ENCODE measurements at regions not wholly inside any gene's neighbourhood (a gene's known extent, or its start where the extent isn't known, plus 50 kb on each side); places are given as distances from the start of the nearest gene placed in this dataset.

GRCh38 chr2:215769246-215769645 is 244.1 kb downstream of the MREG start:
- no peaks in the 10 kb centered on the region for H4K20me1 ChIP-seq (ENCODE audit: low read length)
- no peaks in the 10 kb centered on the region for H3K9me3 ChIP-seq (ENCODE audit: low read length)
- H3K9me2 ChIP-seq (replicated peaks; ENCODE audit: low read length) = no peaks in the 10 kb centered on the region
- no peaks in the 10 kb centered on the region for H3K36me3 ChIP-seq (ENCODE audit: low read depth, low read length)
- no peak overlapping the region for H3K4me2 ChIP-seq (ENCODE audit: low read length)
- H3K27ac ChIP-seq (ENCODE audit: low read length) = no peak overlapping the region
- POLR2A ChIA-PET (ENCODE audit: unreplicated experiment) = no interaction called here
- no peaks in the 10 kb centered on the region for H3K27me3 ChIP-seq (ENCODE audit: low read length)
- H2AFZ ChIP-seq (ENCODE audit: low read length) = no peak overlapping the region
- CTCF ChIA-PET = no interaction called here
- no peak for DNase-seq
- TF ChIP-seq EZH2phosphoT487 (IDR thresholded peaks at IDR 0.05; ENCODE audit: borderline replicate concordance, low read length) = no peak
- no peak for TF ChIP-seq EZH2 (IDR thresholded peaks at IDR 0.05; ENCODE audit: low read length, unreplicated experiment)
- TF ChIP-seq CTCF (conservative IDR thresholded peaks at IDR 0.05; ENCODE audit: low read depth, low read length) = no peak
- peaks cover 35% of the 10 kb centered on the region for H3K4me1 ChIP-seq (ENCODE audit: insufficient read depth, low read length)
- BruUV-seq (replicated peaks) = no TSS peak
- no peak overlapping the region for H3K9ac ChIP-seq (ENCODE audit: low read length)
- ATAC-seq = no peak
- no peaks in the 10 kb centered on the region for H3F3A ChIP-seq (ENCODE audit: low read length, unreplicated experiment)
- intact Hi-C loops (cut with micrococcal nuclease) = no loop called here
- no peak overlapping the region for H3K4me3 ChIP-seq (ENCODE audit: low read length)
- no peaks in the 10 kb centered on the region for H3K79me2 ChIP-seq (ENCODE audit: low read length)

- no peaks in the 10 kb centered on the region for H3K79me2 ChIP-seq (ENCODE audit: low read length)
- ChIA-PET POLR2A (ENCODE audit: unreplicated experiment) (no interaction called here), CTCF (no interaction called here)
- H3K9me2 ChIP-seq (replicated peaks; ENCODE audit: low read length) = no peaks in the 10 kb centered on the region
- H3K4me2 ChIP-seq (ENCODE audit: low read length) = no peak overlapping the region
- H3K9me3 ChIP-seq (ENCODE audit: low read length) = no peaks in the 10 kb centered on the region
- no peak overlapping the region for H3K9ac ChIP-seq (ENCODE audit: low read length)
- peaks cover 26% of the 10 kb centered on the region for H3K4me1 ChIP-seq (ENCODE audit: insufficient read depth, low read length)
- no peaks in the 10 kb centered on the region for H3K36me3 ChIP-seq (ENCODE audit: low read depth, low read length)
- BruUV-seq (replicated peaks) = no TSS peak
- DNase-seq = no peak
- no peak overlapping the region for H3K27ac ChIP-seq (ENCODE audit: low read length)
- intact Hi-C loops (cut with micrococcal nuclease) = no loop called here
- H3F3A ChIP-seq (ENCODE audit: low read length, unreplicated experiment) = no peaks in the 10 kb centered on the region
- no peaks in the 10 kb centered on the region for H4K20me1 ChIP-seq (ENCODE audit: low read length)
- TF ChIP-seq EZH2phosphoT487 (IDR thresholded peaks at IDR 0.05; ENCODE audit: borderline replicate concordance, low read length) = no peak
- TF ChIP-seq CTCF (conservative IDR thresholded peaks at IDR 0.05; ENCODE audit: low read depth, low read length) = no peak
- TF ChIP-seq EZH2 (IDR thresholded peaks at IDR 0.05; ENCODE audit: low read length, unreplicated experiment) = no peak
- no peak for ATAC-seq
- H3K4me3 ChIP-seq (ENCODE audit: low read length) = no peak overlapping the region
- H2AFZ ChIP-seq (ENCODE audit: low read length) = no peak overlapping the region
- H3K27me3 ChIP-seq (ENCODE audit: low read length) = no peaks in the 10 kb centered on the region
Observed at GRCh38 chr2:215767625-215768024, 245.7 kb downstream of the MREG start.

GRCh38 chr2:215765729-215766360 is 247.5 kb downstream of the MREG start:
- CTCF ChIA-PET = no interaction called here
- H3F3A ChIP-seq (ENCODE audit: low read length, unreplicated experiment) = no peaks in the 10 kb centered on the region

More at GRCh38 chr2:215765729-215766360, 247.5 kb downstream of the MREG start:
- Histone ChIP-seq H3K36me3 (ENCODE audit: low read depth, low read length) (no peaks in the 10 kb centered on the region), H3K9me3 (ENCODE audit: low read length) (no peaks in the 10 kb centered on the region), H3K4me1 (ENCODE audit: insufficient read depth, low read length) (peaks cover 12% of the 10 kb centered on the region; the same call in 1 of the 2 replicates), H3K79me2 (ENCODE audit: low read length) (no peaks in the 10 kb centered on the region), H3K27ac (ENCODE audit: low read length) (no peak overlapping the region), H3K9me2 (replicated peaks; ENCODE audit: low read length) (no peaks in the 10 kb centered on the region), H3K4me3 (ENCODE audit: low read length) (no peak overlapping the region), H3K9ac (ENCODE audit: low read length) (no peak overlapping the region), H3K4me2 (ENCODE audit: low read length) (no peak overlapping the region), H2AFZ (ENCODE audit: low read length) (no peak overlapping the region), H3K27me3 (ENCODE audit: low read length) (no peaks in the 10 kb centered on the region), H4K20me1 (ENCODE audit: low read length) (no peaks in the 10 kb centered on the region)
- TF ChIP-seq EZH2 (IDR thresholded peaks at IDR 0.05; ENCODE audit: low read length, unreplicated experiment) (no peak), CTCF (conservative IDR thresholded peaks at IDR 0.05; ENCODE audit: low read depth, low read length) (no peak), EZH2phosphoT487 (IDR thresholded peaks at IDR 0.05; ENCODE audit: borderline replicate concordance, low read length) (no peak)
- BruUV-seq (replicated peaks) = no TSS peak
- ATAC-seq (no peak), DNase-seq (no peak)
- intact Hi-C loops (cut with micrococcal nuclease) = no loop called here
- POLR2A ChIA-PET (ENCODE audit: unreplicated experiment) = no interaction called here
